ENCODE measurements at regions not wholly inside any gene's neighbourhood (a gene's known extent, or its start where the extent isn't known, plus 50 kb on each side); places are given as distances from the start of the nearest gene placed in this dataset.

DNA sequence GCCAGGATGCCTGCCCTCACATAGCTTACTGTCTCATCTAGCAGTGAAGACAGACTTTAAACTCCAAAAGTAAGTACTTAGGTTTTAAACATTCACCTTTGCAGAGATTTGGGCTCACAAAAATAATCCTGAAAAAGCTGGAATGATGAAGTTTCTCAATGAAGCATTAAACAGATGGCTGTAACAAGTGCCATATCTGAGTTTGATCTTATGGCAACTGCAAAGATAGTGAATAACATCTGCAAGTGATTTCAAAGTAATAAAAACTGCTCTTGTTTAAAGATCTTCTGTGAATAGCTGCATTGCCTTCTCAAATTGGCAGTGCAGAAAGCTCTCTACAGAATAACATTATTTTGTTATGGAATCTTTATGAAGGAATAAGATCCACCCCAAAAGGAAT is 271.2 kb upstream of the SMIM31 start:
- H3K27ac ChIP-seq (ENCODE audit: extremely low read depth, low read depth, low read length): no peak overlapping the region
- no peak overlapping the region for H3K4me3 ChIP-seq (ENCODE audit: low read depth, low read length)
- ChIA-PET POLR2A (no interaction called here), CTCF (no interaction called here)
- no peaks in the 10 kb centered on the region for H3K4me1 ChIP-seq (ENCODE audit: control insufficient read depth, insufficient read depth, low read length)
- no peaks in the 10 kb centered on the region for H3K9me3 ChIP-seq (ENCODE audit: control insufficient read depth, insufficient read depth, low read depth, low read length)
- no peak for TF ChIP-seq ZNF398 (tag by site-specific recombination; IDR thresholded peaks at IDR 0.05)
- no peak for TF ChIP-seq ZNF366 (tag by site-specific recombination; conservative IDR thresholded peaks at IDR 0.05)
- TF ChIP-seq SCRT1 (tag by site-specific recombination; IDR thresholded peaks at IDR 0.05; ENCODE audit: borderline replicate concordance): no peak
- no peak for TF ChIP-seq ZNF768 (tag by site-specific recombination; IDR thresholded peaks at IDR 0.05)
- no peak for TF ChIP-seq ZNF548 (tag by site-specific recombination; IDR thresholded peaks at IDR 0.05)
- TF ChIP-seq ZNF140 (tag by site-specific recombination; IDR thresholded peaks at IDR 0.05): no peak
- no peak for TF ChIP-seq ZNF558 (tag by site-specific recombination; IDR thresholded peaks at IDR 0.05)
- no peak for TF ChIP-seq HOXC10 (CRISPR knock-in tag; IDR thresholded peaks at IDR 0.05)
- no peak for TF ChIP-seq ZNF521 (tag by site-specific recombination; IDR thresholded peaks at IDR 0.05)
- TF ChIP-seq, protein P1, sequence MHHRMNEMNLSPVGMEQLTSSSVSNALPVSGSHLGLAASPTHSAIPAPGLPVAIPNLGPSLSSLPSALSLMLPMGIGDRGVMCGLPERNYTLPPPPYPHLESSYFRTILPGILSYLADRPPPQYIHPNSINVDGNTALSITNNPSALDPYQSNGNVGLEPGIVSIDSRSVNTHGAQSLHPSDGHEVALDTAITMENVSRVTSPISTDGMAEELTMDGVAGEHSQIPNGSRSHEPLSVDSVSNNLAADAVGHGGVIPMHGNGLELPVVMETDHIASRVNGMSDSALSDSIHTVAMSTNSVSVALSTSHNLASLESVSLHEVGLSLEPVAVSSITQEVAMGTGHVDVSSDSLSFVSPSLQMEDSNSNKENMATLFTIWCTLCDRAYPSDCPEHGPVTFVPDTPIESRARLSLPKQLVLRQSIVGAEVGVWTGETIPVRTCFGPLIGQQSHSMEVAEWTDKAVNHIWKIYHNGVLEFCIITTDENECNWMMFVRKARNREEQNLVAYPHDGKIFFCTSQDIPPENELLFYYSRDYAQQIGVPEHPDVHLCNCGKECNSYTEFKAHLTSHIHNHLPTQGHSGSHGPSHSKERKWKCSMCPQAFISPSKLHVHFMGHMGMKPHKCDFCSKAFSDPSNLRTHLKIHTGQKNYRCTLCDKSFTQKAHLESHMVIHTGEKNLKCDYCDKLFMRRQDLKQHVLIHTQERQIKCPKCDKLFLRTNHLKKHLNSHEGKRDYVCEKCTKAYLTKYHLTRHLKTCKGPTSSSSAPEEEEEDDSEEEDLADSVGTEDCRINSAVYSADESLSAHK (tag by site-specific recombination; IDR thresholded peaks at IDR 0.05): no peak
- TF ChIP-seq ZNF488 (tag by site-specific recombination; IDR thresholded peaks at IDR 0.05): no peak
- TF ChIP-seq ZNF664 (tag by site-specific recombination; IDR thresholded peaks at IDR 0.05): no peak
- TF ChIP-seq ZNF175 (tag by site-specific recombination; IDR thresholded peaks at IDR 0.05): no peak
- no peaks in the 10 kb centered on the region for H3K36me3 ChIP-seq (ENCODE audit: control insufficient read depth in 2 of 2, insufficient read depth in 1 of 2, low read length in 2 of 2)

- Histone ChIP-seq H3K4me1 (ENCODE audit: control insufficient read depth, insufficient read depth, low read length) (no peaks in the 10 kb centered on the region), H3K27ac (ENCODE audit: extremely low read depth, low read depth, low read length) (no peak overlapping the region), H3K4me3 (ENCODE audit: low read depth, low read length) (no peak overlapping the region), H3K9me3 (ENCODE audit: control insufficient read depth, insufficient read depth, low read depth, low read length) (no peaks in the 10 kb centered on the region), H3K36me3 (ENCODE audit: control insufficient read depth in 2 of 2, insufficient read depth in 1 of 2, low read length in 2 of 2) (no peaks in the 10 kb centered on the region)
- ChIA-PET CTCF (no interaction called here), POLR2A (no interaction called here)
- no peak for TF ChIP-seq ZNF24 (tag by site-specific recombination; IDR thresholded peaks at IDR 0.05)
- no peak for TF ChIP-seq ATF2 (tag by site-specific recombination; IDR thresholded peaks at IDR 0.05; ENCODE audit: low read depth)
- TF ChIP-seq HIC1 (tag by site-specific recombination; IDR thresholded peaks at IDR 0.05): no peak
- no peak for TF ChIP-seq ZBTB26 (tag by site-specific recombination; optimal IDR thresholded peaks at IDR 0.05)
- TF ChIP-seq ZNF548 (tag by site-specific recombination; IDR thresholded peaks at IDR 0.05): no peak
- TF ChIP-seq, protein P2, sequence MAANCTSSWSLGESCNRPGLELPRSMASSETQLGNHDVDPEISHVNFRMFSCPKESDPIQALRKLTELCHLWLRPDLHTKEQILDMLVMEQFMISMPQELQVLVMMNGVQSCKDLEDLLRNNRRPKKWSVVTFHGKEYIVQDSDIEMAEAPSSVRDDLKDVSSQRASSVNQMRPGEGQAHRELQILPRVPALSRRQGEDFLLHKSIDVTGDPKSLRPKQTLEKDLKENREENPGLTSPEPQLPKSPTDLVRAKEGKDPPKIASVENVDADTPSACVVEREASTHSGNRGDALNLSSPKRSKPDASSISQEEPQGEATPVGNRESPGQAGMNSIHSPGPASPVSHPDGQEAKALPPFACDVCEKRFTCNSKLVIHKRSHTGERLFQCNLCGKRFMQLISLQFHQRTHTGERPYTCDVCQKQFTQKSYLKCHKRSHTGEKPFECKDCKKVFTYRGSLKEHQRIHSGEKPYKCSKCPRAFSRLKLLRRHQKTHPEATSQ (tag by site-specific recombination; IDR thresholded peaks at IDR 0.05): no peak
- no peak for TF ChIP-seq ZNF843 (tag by site-specific recombination; IDR thresholded peaks at IDR 0.05)
- TF ChIP-seq ZNF677 (tag by site-specific recombination; IDR thresholded peaks at IDR 0.05): no peak
These were observed 270.2 kb upstream of the SMIM31 start for GRCh38 chr4:164483711-164484110.
